ENCODE measurements at regions not wholly inside any gene's neighbourhood (a gene's known extent, or its start where the extent isn't known, plus 50 kb on each side); places are given as distances from the start of the nearest gene placed in this dataset.

DNA sequence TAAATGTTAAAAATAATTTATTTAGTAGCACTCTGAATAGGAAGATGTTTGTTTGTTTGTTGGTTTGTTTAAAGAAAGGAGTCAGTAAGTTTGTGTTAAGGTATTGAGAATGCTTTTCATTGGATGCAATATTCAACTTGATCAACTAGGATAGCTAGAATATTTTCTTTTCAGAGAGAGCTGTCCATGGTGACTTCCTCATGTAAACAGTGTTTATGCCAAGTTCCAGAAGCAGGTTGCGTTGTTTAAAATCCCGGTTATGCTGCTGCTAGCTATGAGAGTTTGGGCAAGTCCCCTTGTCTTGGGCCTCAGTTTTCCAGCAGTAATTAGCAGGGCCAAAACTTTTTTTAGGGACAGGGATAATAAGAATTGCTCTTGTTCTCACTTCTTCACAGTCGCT is 876.2 kb upstream of the HS3ST1 start:
- no peaks in the 10 kb centered on the region for H3K4me1 Mint-ChIP-seq
- no peak overlapping the region for H3K27ac Mint-ChIP-seq
- H3K36me3 ChIP-seq (ENCODE audit: control insufficient read depth, insufficient read depth, low read length) = no peaks in the 10 kb centered on the region
- H3K36me3 Mint-ChIP-seq (ENCODE audit: low read depth) = no peaks in the 10 kb centered on the region
- H3K27ac ChIP-seq (ENCODE audit: low read depth, low read length) = no peak overlapping the region
- no peak overlapping the region for H3K9ac ChIP-seq (ENCODE audit: extremely low read depth, low read length, poor library complexity, severe bottlenecking)
- no peaks in the 10 kb centered on the region for H3K27me3 ChIP-seq (ENCODE audit: control insufficient read depth, insufficient read depth, low read length, poor library complexity, severe bottlenecking)
- H3K27me3 Mint-ChIP-seq (ENCODE audit: insufficient read depth) = no peaks in the 10 kb centered on the region
- no peak overlapping the region for H3K4me3 ChIP-seq (ENCODE audit: low read length)
- no peak overlapping the region for H3K4me3 Mint-ChIP-seq
- H3K9me3 Mint-ChIP-seq = no peaks in the 10 kb centered on the region
- no peak for DNase-seq
- TF ChIP-seq, protein P1, sequence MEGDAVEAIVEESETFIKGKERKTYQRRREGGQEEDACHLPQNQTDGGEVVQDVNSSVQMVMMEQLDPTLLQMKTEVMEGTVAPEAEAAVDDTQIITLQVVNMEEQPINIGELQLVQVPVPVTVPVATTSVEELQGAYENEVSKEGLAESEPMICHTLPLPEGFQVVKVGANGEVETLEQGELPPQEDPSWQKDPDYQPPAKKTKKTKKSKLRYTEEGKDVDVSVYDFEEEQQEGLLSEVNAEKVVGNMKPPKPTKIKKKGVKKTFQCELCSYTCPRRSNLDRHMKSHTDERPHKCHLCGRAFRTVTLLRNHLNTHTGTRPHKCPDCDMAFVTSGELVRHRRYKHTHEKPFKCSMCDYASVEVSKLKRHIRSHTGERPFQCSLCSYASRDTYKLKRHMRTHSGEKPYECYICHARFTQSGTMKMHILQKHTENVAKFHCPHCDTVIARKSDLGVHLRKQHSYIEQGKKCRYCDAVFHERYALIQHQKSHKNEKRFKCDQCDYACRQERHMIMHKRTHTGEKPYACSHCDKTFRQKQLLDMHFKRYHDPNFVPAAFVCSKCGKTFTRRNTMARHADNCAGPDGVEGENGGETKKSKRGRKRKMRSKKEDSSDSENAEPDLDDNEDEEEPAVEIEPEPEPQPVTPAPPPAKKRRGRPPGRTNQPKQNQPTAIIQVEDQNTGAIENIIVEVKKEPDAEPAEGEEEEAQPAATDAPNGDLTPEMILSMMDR (conservative IDR thresholded peaks at IDR 0.05) = no peak
- WGBS, 2 experiments (ENCODE audit: insufficient coverage in 1 of 2, insufficient read length in 1 of 2) = 96 to 100% methylated on average over 2 to 3 of the region's 3 CpGs
- no peaks in the 10 kb centered on the region for H3K9me3 ChIP-seq (ENCODE audit: control insufficient read depth, low read length)
- no peaks in the 10 kb centered on the region for H3K4me1 ChIP-seq (ENCODE audit: control insufficient read depth, insufficient read depth, low read length)

DNA sequence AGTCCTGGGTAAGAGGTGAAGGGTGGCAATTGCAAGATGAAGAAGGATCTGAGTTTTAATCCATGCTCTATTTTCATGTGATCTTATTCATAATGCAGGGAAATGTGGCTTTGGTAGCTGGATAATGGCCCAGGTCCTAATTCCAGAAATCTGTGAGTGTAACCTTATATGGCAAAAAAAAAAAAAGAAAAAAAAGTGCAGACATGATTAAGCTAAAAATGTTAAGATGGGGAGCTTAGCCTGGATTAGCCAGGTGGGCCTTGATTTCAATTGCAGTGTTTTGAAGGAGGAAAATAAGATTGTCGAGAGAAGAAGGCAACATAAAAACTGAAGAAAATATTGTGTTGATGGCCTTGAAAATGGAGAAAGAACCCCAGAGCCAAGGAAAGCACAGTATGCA is 867.7 kb upstream of the HS3ST1 start:
- Mint-ChIP-seq H3K27ac (no peak overlapping the region), H3K4me3 (no peak overlapping the region), H3K36me3 (ENCODE audit: low read depth) (no peaks in the 10 kb centered on the region), H3K9me3 (no peaks in the 10 kb centered on the region), H3K4me1 (no peaks in the 10 kb centered on the region), H3K27me3 (ENCODE audit: insufficient read depth) (no peaks in the 10 kb centered on the region)
- Histone ChIP-seq H3K9ac (ENCODE audit: extremely low read depth, low read length, poor library complexity, severe bottlenecking) (no peak overlapping the region), H3K4me3 (ENCODE audit: low read length) (no peak overlapping the region), H3K27ac (ENCODE audit: low read depth, low read length) (no peak overlapping the region), H3K27me3 (ENCODE audit: control insufficient read depth, insufficient read depth, low read length, poor library complexity, severe bottlenecking) (no peaks in the 10 kb centered on the region), H3K36me3 (ENCODE audit: control insufficient read depth, insufficient read depth, low read length) (no peaks in the 10 kb centered on the region), H3K9me3 (ENCODE audit: control insufficient read depth, low read length) (no peaks in the 10 kb centered on the region), H3K4me1 (ENCODE audit: control insufficient read depth, insufficient read depth, low read length) (no peaks in the 10 kb centered on the region)
- TF ChIP-seq, protein P1 (conservative IDR thresholded peaks at IDR 0.05) = no peak
- DNase-seq = no peak
- 94 to 100% methylated on average over 1 of the region's 1 CpG for WGBS, 2 experiments (ENCODE audit: insufficient coverage in 1 of 2, insufficient read length in 1 of 2)

DNA sequence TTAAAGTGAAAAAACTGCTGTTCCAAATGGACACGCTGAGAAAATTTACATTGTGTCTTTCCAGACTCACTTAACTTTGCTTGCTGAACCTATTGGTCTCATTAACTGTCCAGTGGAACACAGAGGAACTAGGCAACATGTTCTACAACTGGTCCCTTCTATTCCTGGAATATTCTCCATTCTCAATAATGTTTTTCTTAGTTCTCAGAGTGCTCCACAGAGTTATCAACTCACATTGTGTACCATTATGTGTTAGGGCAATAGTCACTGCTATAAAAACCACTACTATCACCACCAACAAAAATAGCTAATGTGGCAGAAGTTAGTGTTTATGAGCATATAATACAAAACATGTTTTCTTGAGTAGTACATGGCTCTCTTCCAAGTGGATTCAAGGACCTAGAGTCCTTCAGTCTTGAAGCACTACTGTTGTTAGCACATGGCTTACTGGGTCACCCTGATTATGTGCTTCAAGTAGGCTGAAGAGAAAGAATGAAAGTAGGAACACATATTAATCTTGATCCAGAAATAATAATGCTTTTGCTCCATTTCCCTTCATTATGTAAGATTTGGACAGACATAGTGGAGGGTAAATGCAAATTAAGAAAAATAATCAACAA is 865.3 kb upstream of the HS3ST1 start:
- Histone ChIP-seq H3K9me3 (ENCODE audit: control insufficient read depth, low read length) (no peaks in the 10 kb centered on the region), H3K36me3 (ENCODE audit: control insufficient read depth, insufficient read depth, low read length) (no peaks in the 10 kb centered on the region), H3K27me3 (ENCODE audit: control insufficient read depth, insufficient read depth, low read length, poor library complexity, severe bottlenecking) (no peaks in the 10 kb centered on the region), H3K4me3 (ENCODE audit: low read length) (no peak overlapping the region), H3K27ac (ENCODE audit: low read depth, low read length) (no peak overlapping the region), H3K4me1 (ENCODE audit: control insufficient read depth, insufficient read depth, low read length) (no peaks in the 10 kb centered on the region), H3K9ac (ENCODE audit: extremely low read depth, low read length, poor library complexity, severe bottlenecking) (no peak overlapping the region)
- WGBS, 2 experiments (ENCODE audit: insufficient coverage in 1 of 2, insufficient read length in 1 of 2) = 88 to 98% methylated on average over 1 of the region's 1 CpG
- H3K9me3 Mint-ChIP-seq = peaks cover 6% of the 10 kb centered on the region
- H3K27ac Mint-ChIP-seq = no peak overlapping the region
- no peaks in the 10 kb centered on the region for H3K4me1 Mint-ChIP-seq
- no peaks in the 10 kb centered on the region for H3K27me3 Mint-ChIP-seq (ENCODE audit: insufficient read depth)
- TF ChIP-seq, protein P1 (conservative IDR thresholded peaks at IDR 0.05) = no peak
- peaks cover 3% of the 10 kb centered on the region for H3K36me3 Mint-ChIP-seq (ENCODE audit: low read depth)
- H3K4me3 Mint-ChIP-seq = no peak overlapping the region
- DNase-seq = no peak
